GM12878 (cell line): ENCODE measurements at regions not wholly inside any gene's neighbourhood (a gene's known extent, or its start where the extent isn't known, plus 50 kb on each side); places are given as distances from the start of the nearest gene placed in this dataset.

Experiments
- ATAC-seq: fragments of 200-7000 bp; cut with Tn5 transposase; 3 replicates; pipeline ENCODE4 v1.9.1; 2020; ENCODE audit warnings: mild to moderate bottlenecking, moderate library complexity
- BruUV-seq: library from RNA; stranded (reverse); fragments of 400-500 nt; replicated peaks from 2 replicates; lab custom pipeline; 2021; lab: Mats Ljungman, UMichigan
- CTCF ChIA-PET: fragments of 300-600 bp; sonication (Branson Sonifier 250); formaldehyde crosslinking; extraction: SDS; loops from one replicate; lab custom pipeline; 2021; ENCODE audit warnings: inconsistent platforms; lab: Yijun Ruan, JAX
- POLR2A ChIA-PET: fragments of 350-600 bp; formaldehyde crosslinking; extraction: SDS; loops from one replicate; lab custom pipeline; 2021; ENCODE audit warnings: inconsistent platforms; lab: Charles Lee
- RAD21 ChIA-PET: fragments of 300-600 bp; sonication (Branson Sonifier 250); formaldehyde crosslinking; loops from one replicate; lab custom pipeline; 2023; ENCODE audit warnings: antibody characterized with exemption; ENCODE audit not compliant: unreplicated experiment; lab: Charles Lee
- SMC1A ChIA-PET: fragments of 300-600 bp; sonication (Branson Sonifier 250); formaldehyde crosslinking; loops from one replicate; lab custom pipeline; 2023; ENCODE audit not compliant: unreplicated experiment, uncharacterized antibody; lab: Charles Lee
- DNase-seq: peaks from one replicate; pipeline ENCODE4 v3.0.0-alpha.2; 2011; ENCODE audit warnings: low read depth, low spot score
- FAIRE-seq: peaks from 3 replicates; lab custom pipeline; 2011; peaks lifted over from hg19 to GRCh38; lab: Jason Lieb, UNC
- H2AFZ ChIP-seq: 2 replicates; pipeline ENCODE4 v1.6.0; 2011; ENCODE audit warnings: low read depth, low read length, control low read depth; ENCODE audit not compliant: control insufficient read depth
- H3K27ac ChIP-seq: 2 replicates; pipeline ENCODE4 v1.5.1; 2011; ENCODE audit warnings: control low read depth; ENCODE audit not compliant: control insufficient read depth, insufficient read depth
- H3K27me3 ChIP-seq, 2 experiments: replicated peaks in 1 of 2; 2 replicates each; pipeline versions ENCODE4 v1.6.0 to v1.6.1; 2011; ENCODE audit warnings: low read length in 1 of 2; ENCODE audit not compliant: control insufficient read depth in 2 of 2, insufficient read depth in 2 of 2
- H3K36me3 ChIP-seq, 2 experiments: 2 replicates each; pipeline ENCODE4 v1.5.1; 2011; ENCODE audit warnings: low read length in 1 of 2; ENCODE audit not compliant: control insufficient read depth in 2 of 2, insufficient read depth in 2 of 2
- H3K4me1 ChIP-seq: 2 replicates; pipeline ENCODE4 v1.6.1; 2011; ENCODE audit warnings: mild to moderate bottlenecking, low read length, moderate library complexity, mixed read lengths; ENCODE audit not compliant: control insufficient read depth, insufficient read depth
- H3K4me2 ChIP-seq: 2 replicates; pipeline ENCODE4 v1.6.0; 2011; ENCODE audit warnings: control low read depth; ENCODE audit not compliant: control insufficient read depth, insufficient read depth
- H3K4me3 ChIP-seq: fragments of 200-600 bp; sonication (generic); 2 replicates; pipeline ENCODE4 v1.5.1; 2016
- H3K79me2 ChIP-seq: 2 replicates; pipeline ENCODE4 v1.6.0; 2011; ENCODE audit warnings: low read length; ENCODE audit not compliant: control insufficient read depth, insufficient read depth
- H3K9ac ChIP-seq: 2 replicates; pipeline ENCODE4 v1.8.0; 2011; ENCODE audit warnings: low read length, control low read depth, mixed read lengths; ENCODE audit not compliant: control insufficient read depth, insufficient read depth
- H3K9me3 ChIP-seq: replicated peaks from 3 replicates; pipeline ENCODE4 v1.5.1; 2011; ENCODE audit warnings: mild to moderate bottlenecking, low read length; ENCODE audit not compliant: control insufficient read depth, insufficient read depth
- H4K20me1 ChIP-seq: 2 replicates; pipeline ENCODE4 v1.6.0; 2011; ENCODE audit not compliant: control insufficient read depth, insufficient read depth
- ESRRA ChIP-seq: IDR thresholded peaks from 2 replicates; pipeline ENCODE4 v1.6.1; 2012; ENCODE audit warnings: mild to moderate bottlenecking, low read length, improper control_type of control experiment
- IKZF2 ChIP-seq, 2 experiments: fragments of 450-650 bp; IDR thresholded peaks; 2 replicates each; pipeline ENCODE4 v1.6.1; 2017; ENCODE audit warnings: mild to moderate bottlenecking in 2 of 2, moderate library complexity in 2 of 2
- IRF4 ChIP-seq: IDR thresholded peaks from 2 replicates; pipeline ENCODE4 v1.6.1; 2011; ENCODE audit warnings: low read depth, low read length
- JUNB ChIP-seq: IDR thresholded peaks from 2 replicates; pipeline ENCODE4 v1.6.1; 2016; ENCODE audit warnings: antibody characterized with exemption, mild to moderate bottlenecking
- KLF5 ChIP-seq: fragments of 450-650 bp; IDR thresholded peaks from 2 replicates; pipeline ENCODE4 v1.6.1; 2014; ENCODE audit warnings: mild to moderate bottlenecking; ENCODE audit not compliant: partially characterized antibody
- SREBF2 ChIP-seq: IDR thresholded peaks from 2 replicates; pipeline ENCODE4 v1.6.1; 2012; ENCODE audit warnings: mild to moderate bottlenecking, low read length
- SUZ12 ChIP-seq: fragments of 200-600 bp; sonication (generic); IDR thresholded peaks from one replicate; pipeline ENCODE4 v1.6.1; 2018; ENCODE audit warnings: antibody characterized with exemption, mild to moderate bottlenecking; ENCODE audit not compliant: unreplicated experiment
- WGBS: methylation state at CpG from one replicate; pipeline ENCODE4 v1.1.6; 2016; ENCODE audit warnings: low lambda C conversion rate; ENCODE audit not compliant: insufficient replicate concordance, insufficient coverage; ENCODE audit errors: missing lambda C conversion rate; 5-methylcytosine and 5-hydroxymethylcytosine counted together
- in situ Hi-C: fragments of 300-500 bp; cut with MboI; formaldehyde crosslinking; loops from 9 replicates; pipeline ENCODE4 v1.14.3; 2018; ENCODE audit warnings: mixed read lengths
- intact Hi-C: fragments of 100-400 bp; cut with micrococcal nuclease; formaldehyde crosslinking; loops from one replicate; pipeline ENCODE4 v1.14.2; 2022; ENCODE audit not compliant: unreplicated experiment
- TF ChIP-seq, protein P1 (sequence below): fragments of 450-650 bp; IDR thresholded peaks from 2 replicates; pipeline ENCODE4 v1.6.1; 2017; ENCODE audit warnings: mild to moderate bottlenecking, moderate library complexity
- TF ChIP-seq, protein P2 (sequence below): fragments of 450-650 bp; IDR thresholded peaks from 2 replicates; pipeline ENCODE4 v1.6.1; 2018; ENCODE audit warnings: mild to moderate bottlenecking, low read depth, moderate library complexity; ENCODE audit not compliant: partially characterized antibody
- TF ChIP-seq, protein P3 (sequence below): fragments of 450-650 bp; IDR thresholded peaks from 2 replicates; pipeline ENCODE4 v1.6.1; 2016; ENCODE audit warnings: mild to moderate bottlenecking
- TF ChIP-seq, protein P4 (sequence below): fragments of 450-650 bp; IDR thresholded peaks from 2 replicates; pipeline ENCODE4 v1.6.1; 2017; ENCODE audit warnings: mild to moderate bottlenecking, low read depth, inconsistent platforms; ENCODE audit not compliant: poor library complexity, severe bottlenecking

DNA sequence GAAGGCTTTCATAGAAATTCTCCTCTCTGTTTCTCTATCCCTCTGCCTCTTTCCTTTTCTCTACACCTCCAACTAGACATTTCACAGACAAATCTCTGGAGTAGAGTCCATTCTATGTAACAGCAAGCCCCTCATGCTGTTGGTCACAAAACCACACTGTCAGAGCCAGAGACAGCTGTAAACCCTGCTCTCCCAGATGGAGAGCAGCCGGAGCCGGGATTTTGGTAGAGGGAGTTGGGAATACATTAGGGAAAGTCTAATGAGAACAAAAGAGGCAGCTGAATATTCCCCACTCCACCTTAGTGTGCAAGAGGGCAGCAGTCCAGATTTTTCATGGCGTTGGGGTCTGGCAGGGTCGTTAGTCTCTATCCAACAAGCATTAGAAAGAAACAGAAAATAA is 68.3 kb upstream of the EDN1 start:
- in situ Hi-C loops = no loop called here
- ATAC-seq (no peak), FAIRE-seq (no peak), DNase-seq (no peak)
- ChIA-PET SMC1A (interaction anchor here (0.7 to 1.3 kb wide), 2 partner anchors 8 to 9 kb away, joined by 3 read pairs; no protein-coding TSS in a partner anchor), POLR2A (no interaction called here), RAD21 (no interaction called here), CTCF (no interaction called here)
- H3K36me3 ChIP-seq = no peaks in the 10 kb centered on the region
- no peaks in the 10 kb centered on the region for H4K20me1 ChIP-seq
- no peaks in the 10 kb centered on the region for H3K79me2 ChIP-seq
- H3K4me2 ChIP-seq = no peak overlapping the region
- no peak overlapping the region for H3K4me3 ChIP-seq
- no peaks in the 10 kb centered on the region for H3K9me3 ChIP-seq
- no peak overlapping the region for H3K9ac ChIP-seq
- BruUV-seq = no TSS peak
- H3K27me3 ChIP-seq = no peaks in the 10 kb centered on the region
- intact Hi-C loops = no loop called here
- WGBS = 16% methylated on average over 4 of the region's 4 CpGs
- H3K27ac ChIP-seq = no peak overlapping the region
- no peak overlapping the region for H2AFZ ChIP-seq
- H3K4me1 ChIP-seq = no peaks in the 10 kb centered on the region
- TF ChIP-seq, protein P1, sequence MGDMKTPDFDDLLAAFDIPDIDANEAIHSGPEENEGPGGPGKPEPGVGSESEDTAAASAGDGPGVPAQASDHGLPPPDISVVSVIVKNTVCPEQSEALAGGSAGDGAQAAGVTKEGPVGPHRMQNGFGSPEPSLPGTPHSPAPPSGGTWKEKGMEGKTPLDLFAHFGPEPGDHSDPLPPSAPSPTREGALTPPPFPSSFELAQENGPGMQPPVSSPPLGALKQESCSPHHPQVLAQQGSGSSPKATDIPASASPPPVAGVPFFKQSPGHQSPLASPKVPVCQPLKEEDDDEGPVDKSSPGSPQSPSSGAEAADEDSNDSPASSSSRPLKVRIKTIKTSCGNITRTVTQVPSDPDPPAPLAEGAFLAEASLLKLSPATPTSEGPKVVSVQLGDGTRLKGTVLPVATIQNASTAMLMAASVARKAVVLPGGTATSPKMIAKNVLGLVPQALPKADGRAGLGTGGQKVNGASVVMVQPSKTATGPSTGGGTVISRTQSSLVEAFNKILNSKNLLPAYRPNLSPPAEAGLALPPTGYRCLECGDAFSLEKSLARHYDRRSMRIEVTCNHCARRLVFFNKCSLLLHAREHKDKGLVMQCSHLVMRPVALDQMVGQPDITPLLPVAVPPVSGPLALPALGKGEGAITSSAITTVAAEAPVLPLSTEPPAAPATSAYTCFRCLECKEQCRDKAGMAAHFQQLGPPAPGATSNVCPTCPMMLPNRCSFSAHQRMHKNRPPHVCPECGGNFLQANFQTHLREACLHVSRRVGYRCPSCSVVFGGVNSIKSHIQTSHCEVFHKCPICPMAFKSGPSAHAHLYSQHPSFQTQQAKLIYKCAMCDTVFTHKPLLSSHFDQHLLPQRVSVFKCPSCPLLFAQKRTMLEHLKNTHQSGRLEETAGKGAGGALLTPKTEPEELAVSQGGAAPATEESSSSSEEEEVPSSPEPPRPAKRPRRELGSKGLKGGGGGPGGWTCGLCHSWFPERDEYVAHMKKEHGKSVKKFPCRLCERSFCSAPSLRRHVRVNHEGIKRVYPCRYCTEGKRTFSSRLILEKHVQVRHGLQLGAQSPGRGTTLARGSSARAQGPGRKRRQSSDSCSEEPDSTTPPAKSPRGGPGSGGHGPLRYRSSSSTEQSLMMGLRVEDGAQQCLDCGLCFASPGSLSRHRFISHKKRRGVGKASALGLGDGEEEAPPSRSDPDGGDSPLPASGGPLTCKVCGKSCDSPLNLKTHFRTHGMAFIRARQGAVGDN = no peak
- TF ChIP-seq, protein P2, sequence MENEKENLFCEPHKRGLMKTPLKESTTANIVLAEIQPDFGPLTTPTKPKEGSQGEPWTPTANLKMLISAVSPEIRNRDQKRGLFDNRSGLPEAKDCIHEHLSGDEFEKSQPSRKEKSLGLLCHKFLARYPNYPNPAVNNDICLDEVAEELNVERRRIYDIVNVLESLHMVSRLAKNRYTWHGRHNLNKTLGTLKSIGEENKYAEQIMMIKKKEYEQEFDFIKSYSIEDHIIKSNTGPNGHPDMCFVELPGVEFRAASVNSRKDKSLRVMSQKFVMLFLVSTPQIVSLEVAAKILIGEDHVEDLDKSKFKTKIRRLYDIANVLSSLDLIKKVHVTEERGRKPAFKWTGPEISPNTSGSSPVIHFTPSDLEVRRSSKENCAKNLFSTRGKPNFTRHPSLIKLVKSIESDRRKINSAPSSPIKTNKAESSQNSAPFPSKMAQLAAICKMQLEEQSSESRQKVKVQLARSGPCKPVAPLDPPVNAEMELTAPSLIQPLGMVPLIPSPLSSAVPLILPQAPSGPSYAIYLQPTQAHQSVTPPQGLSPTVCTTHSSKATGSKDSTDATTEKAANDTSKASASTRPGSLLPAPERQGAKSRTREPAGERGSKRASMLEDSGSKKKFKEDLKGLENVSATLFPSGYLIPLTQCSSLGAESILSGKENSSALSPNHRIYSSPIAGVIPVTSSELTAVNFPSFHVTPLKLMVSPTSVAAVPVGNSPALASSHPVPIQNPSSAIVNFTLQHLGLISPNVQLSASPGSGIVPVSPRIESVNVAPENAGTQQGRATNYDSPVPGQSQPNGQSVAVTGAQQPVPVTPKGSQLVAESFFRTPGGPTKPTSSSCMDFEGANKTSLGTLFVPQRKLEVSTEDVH = no peak
- TF ChIP-seq ESRRA = no peak
- TF ChIP-seq KLF5 = no peak
- TF ChIP-seq, protein P3, sequence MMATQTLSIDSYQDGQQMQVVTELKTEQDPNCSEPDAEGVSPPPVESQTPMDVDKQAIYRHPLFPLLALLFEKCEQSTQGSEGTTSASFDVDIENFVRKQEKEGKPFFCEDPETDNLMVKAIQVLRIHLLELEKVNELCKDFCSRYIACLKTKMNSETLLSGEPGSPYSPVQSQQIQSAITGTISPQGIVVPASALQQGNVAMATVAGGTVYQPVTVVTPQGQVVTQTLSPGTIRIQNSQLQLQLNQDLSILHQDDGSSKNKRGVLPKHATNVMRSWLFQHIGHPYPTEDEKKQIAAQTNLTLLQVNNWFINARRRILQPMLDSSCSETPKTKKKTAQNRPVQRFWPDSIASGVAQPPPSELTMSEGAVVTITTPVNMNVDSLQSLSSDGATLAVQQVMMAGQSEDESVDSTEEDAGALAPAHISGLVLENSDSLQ = no peak
- no peak for TF ChIP-seq JUNB
- TF ChIP-seq IRF4 = no peak
- TF ChIP-seq, protein P4, sequence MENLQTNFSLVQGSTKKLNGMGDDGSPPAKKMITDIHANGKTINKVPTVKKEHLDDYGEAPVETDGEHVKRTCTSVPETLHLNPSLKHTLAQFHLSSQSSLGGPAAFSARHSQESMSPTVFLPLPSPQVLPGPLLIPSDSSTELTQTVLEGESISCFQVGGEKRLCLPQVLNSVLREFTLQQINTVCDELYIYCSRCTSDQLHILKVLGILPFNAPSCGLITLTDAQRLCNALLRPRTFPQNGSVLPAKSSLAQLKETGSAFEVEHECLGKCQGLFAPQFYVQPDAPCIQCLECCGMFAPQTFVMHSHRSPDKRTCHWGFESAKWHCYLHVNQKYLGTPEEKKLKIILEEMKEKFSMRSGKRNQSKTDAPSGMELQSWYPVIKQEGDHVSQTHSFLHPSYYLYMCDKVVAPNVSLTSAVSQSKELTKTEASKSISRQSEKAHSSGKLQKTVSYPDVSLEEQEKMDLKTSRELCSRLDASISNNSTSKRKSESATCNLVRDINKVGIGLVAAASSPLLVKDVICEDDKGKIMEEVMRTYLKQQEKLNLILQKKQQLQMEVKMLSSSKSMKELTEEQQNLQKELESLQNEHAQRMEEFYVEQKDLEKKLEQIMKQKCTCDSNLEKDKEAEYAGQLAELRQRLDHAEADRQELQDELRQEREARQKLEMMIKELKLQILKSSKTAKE = no peak
- TF ChIP-seq SREBF2 = no peak
- TF ChIP-seq SUZ12 = no peak
- no peak for TF ChIP-seq IKZF2 (IDR thresholded peaks at IDR 0.05)
